Common myeloid progenitor, CD34-positive (primary cell): ENCODE measurements at regions not wholly inside any gene's neighbourhood (a gene's known extent, or its start where the extent isn't known, plus 50 kb on each side); places are given as distances from the start of the nearest gene placed in this dataset.

Source experiments
- CTCF ChIA-PET: fragments of 350-600 bp; sonication (Branson Sonifier 250); formaldehyde crosslinking; loops from one replicate; lab custom pipeline; 2021; ENCODE audit warnings: antibody characterized with exemption; lab: Charles Lee
- POLR2A ChIA-PET: fragments of 350-600 bp; sonication (Branson Sonifier 250); formaldehyde crosslinking; loops from one replicate; lab custom pipeline; 2021; ENCODE audit warnings: antibody characterized with exemption; lab: Charles Lee
- DNase-seq, 3 donors: peaks; one replicate each; pipeline versions ENCODE4 v3.0.0 to v3.0.0-alpha.2; 2013
- H3K27ac ChIP-seq, 2 experiments: 1 replicate in 1 of 2; 2 replicates in 1 of 2; pipeline ENCODE4 v1.7.0; 2013; ENCODE audit warnings: inconsistent platforms in 2 of 2, low read length in 2 of 2, mild to moderate bottlenecking in 2 of 2, low read depth in 1 of 2, moderate library complexity in 1 of 2; ENCODE audit not compliant: severe bottlenecking in 2 of 2, insufficient read depth in 1 of 2, poor library complexity in 1 of 2
- H3K27me3 ChIP-seq, 5 experiments: replicated peaks in 2 of 5; 1 replicate in 3 of 5; 2 replicates in 2 of 5; pipeline versions ENCODE4 v1.6.1 to v1.7.0; 2013; ENCODE audit warnings: low read length in 4 of 5, mild to moderate bottlenecking in 2 of 5, moderate library complexity in 2 of 5, inconsistent platforms in 1 of 5; ENCODE audit not compliant: insufficient read depth in 5 of 5, control insufficient read depth in 4 of 5
- H3K36me3 ChIP-seq, 4 experiments: 1 replicate in 2 of 4; 2 replicates in 2 of 4; pipeline versions ENCODE4 v1.6.1 to v1.7.0; 2013; ENCODE audit warnings: low read length in 3 of 4, control low read depth in 1 of 4, mild to moderate bottlenecking in 1 of 4; ENCODE audit not compliant: control insufficient read depth in 4 of 4, insufficient read depth in 4 of 4
- H3K4me1 ChIP-seq, 4 experiments: 1 replicate in 3 of 4; 2 replicates in 1 of 4; pipeline versions ENCODE4 v1.6.1 to v1.7.1; 2013; ENCODE audit warnings: low read length in 3 of 4, mild to moderate bottlenecking in 3 of 4, control low read depth in 1 of 4, inconsistent platforms in 1 of 4, moderate library complexity in 1 of 4; ENCODE audit not compliant: control insufficient read depth in 4 of 4, insufficient read depth in 4 of 4; ENCODE audit errors: control extremely low read depth in 1 of 4
- H3K4me3 ChIP-seq, 7 experiments: 1 replicate in 4 of 7; 2 replicates in 3 of 7; pipeline versions ENCODE4 v1.5.1 to v1.7.0; 2013; ENCODE audit warnings: mild to moderate bottlenecking in 7 of 7, low read length in 6 of 7, moderate library complexity in 6 of 7, inconsistent platforms in 2 of 7, low read depth in 2 of 7, control low read depth in 1 of 7; ENCODE audit not compliant: insufficient read depth in 4 of 7, control insufficient read depth in 1 of 7; ENCODE audit errors: extremely low read depth in 1 of 7
- H3K9me3 ChIP-seq, 5 experiments: 1 replicate in 4 of 5; 2 replicates in 1 of 5; pipeline versions ENCODE4 v1.6.1 to v1.7.1; 2013; ENCODE audit warnings: low read length in 4 of 5, mild to moderate bottlenecking in 2 of 5, inconsistent platforms in 1 of 5, low read depth in 1 of 5, moderate library complexity in 1 of 5; ENCODE audit not compliant: control insufficient read depth in 4 of 5, insufficient read depth in 2 of 5; ENCODE audit errors: control extremely low read depth in 1 of 5
- WGBS: methylation state at CpG from one replicate; pipeline ENCODE4 v1.1.5; 2013; ENCODE audit not compliant: insufficient coverage; 5-methylcytosine and 5-hydroxymethylcytosine counted together

DNA sequence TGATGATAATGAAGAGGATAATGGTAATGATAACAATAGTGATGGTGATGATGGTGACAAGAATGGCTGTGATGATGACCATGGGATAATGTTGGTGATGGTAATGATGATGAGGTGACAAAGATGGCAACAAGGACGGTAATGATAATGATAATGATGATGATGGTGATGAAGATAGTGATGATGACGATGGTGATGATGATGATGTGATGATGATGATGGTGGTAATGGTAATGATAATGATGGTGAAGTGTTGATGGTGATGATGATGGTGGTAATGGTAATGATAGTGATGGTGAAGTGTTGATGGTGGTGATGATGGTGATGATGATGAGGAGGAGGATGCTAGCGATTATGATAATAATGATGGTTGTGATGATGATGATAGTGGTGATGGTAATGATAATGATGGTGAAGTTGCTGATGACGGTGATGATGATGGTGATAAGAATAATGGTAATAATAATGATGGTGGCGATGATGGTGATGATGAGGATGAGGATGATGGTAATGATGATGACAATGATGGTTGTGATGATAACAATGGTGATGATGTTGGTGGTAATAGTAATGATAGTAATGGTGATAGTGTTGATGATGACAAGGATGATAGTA is 54.7 kb upstream of the OPCML start:
- WGBS, result 97% methylated on average over 5 of the region's 5 CpGs
- H3K27me3 ChIP-seq, result no peaks in the 10 kb centered on the region
- no peak for DNase-seq
- H3K36me3 ChIP-seq, result no peaks in the 10 kb centered on the region
- no peaks in the 10 kb centered on the region for H3K4me1 ChIP-seq
- no peak overlapping the region for H3K27ac ChIP-seq
- no peak overlapping the region for H3K4me3 ChIP-seq
- no peaks in the 10 kb centered on the region for H3K9me3 ChIP-seq
- CTCF ChIA-PET, result no interaction called here
- POLR2A ChIA-PET, result no interaction called here

DNA sequence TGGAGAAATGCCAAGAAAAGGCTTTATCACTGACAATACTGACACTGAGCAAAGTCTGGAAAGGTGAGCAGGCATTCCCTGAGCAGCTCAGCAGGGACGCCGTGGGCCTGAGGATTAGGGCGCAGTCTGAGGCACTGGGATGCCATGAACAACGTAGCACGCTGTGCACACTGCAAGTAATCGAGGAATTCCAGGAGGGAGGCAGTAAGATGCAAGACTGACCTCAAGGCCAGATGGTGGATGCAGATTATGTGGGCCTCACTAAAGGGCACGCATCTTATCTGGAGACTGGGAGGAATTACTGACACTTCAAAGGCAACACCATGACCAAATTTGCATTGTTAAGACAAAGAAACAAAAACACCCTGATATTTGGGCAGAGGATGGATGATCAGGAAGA is 50.4 kb upstream of the OPCML start:
- H3K27me3 ChIP-seq, result no peaks in the 10 kb centered on the region
- CTCF ChIA-PET, result no interaction called here
- no peaks in the 10 kb centered on the region for H3K36me3 ChIP-seq
- H3K9me3 ChIP-seq, result no peaks in the 10 kb centered on the region
- no peak overlapping the region for H3K4me3 ChIP-seq
- H3K4me1 ChIP-seq, result no peaks in the 10 kb centered on the region
- 79% methylated on average over 7 of the region's 7 CpGs for WGBS
- no peak for DNase-seq
- POLR2A ChIA-PET, result no interaction called here
- H3K27ac ChIP-seq, result no peak overlapping the region

DNA sequence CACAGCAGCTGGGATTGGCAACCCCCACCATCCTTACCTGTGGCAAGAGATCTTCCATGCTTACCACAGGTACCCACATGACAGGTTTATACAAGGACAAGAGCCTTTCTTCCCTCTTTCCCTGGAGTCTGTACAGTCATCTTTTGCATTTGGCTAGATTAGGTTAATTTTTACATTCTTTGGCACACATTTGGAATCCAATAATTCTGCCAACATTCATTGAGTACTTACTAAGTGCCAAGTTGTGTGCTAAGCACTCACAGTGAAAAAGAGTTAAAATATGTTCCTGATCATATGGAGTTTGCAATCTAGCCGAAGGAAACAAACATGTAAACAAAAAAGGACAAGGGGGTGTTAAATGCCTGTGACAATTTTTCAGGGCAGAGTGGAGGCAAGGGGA is 50.0 kb upstream of the OPCML start:
- POLR2A ChIA-PET, result no interaction called here
- CTCF ChIA-PET, result no interaction called here
- WGBS, result 75% methylated on average over 1 of the region's 1 CpG
- Histone ChIP-seq H3K36me3 (no peaks in the 10 kb centered on the region), H3K4me1 (no peaks in the 10 kb centered on the region), H3K27ac (no peak overlapping the region), H3K27me3 (no peaks in the 10 kb centered on the region), H3K4me3 (no peak overlapping the region), H3K9me3 (no peaks in the 10 kb centered on the region)
- no peak for DNase-seq
